Muscle of leg (tissue), 3 donors: ENCODE measurements at regions not wholly inside any gene's neighbourhood (a gene's known extent, or its start where the extent isn't known, plus 50 kb on each side); places are given as distances from the start of the nearest gene placed in this dataset.

Experiments used
- DNase-seq: peaks from one replicate; pipeline ENCODE4 v3.0.0; 2013
- H3K27ac ChIP-seq: one replicate; pipeline ENCODE4 v1.5.1; 2013; ENCODE audit warnings: mild to moderate bottlenecking, low read length, control low read depth
- H3K27me3 ChIP-seq: one replicate; pipeline ENCODE4 v1.6.1; 2013; ENCODE audit warnings: low read length; ENCODE audit not compliant: control insufficient read depth, insufficient read depth
- H3K36me3 ChIP-seq: one replicate; pipeline ENCODE4 v1.6.1; 2013; ENCODE audit warnings: low read length; ENCODE audit not compliant: control insufficient read depth, insufficient read depth
- H3K4me1 ChIP-seq: one replicate; pipeline ENCODE4 v1.6.1; 2013; ENCODE audit warnings: low read length; ENCODE audit not compliant: control insufficient read depth, insufficient read depth
- H3K4me3 ChIP-seq: one replicate; pipeline ENCODE4 v1.5.1; 2013; ENCODE audit warnings: low read length, control low read depth
- H3K9me3 ChIP-seq: replicated peaks from 2 replicates; pipeline ENCODE4 v1.6.1; 2013; ENCODE audit warnings: low read depth, low read length; ENCODE audit not compliant: control insufficient read depth
- WGBS: methylation state at CpG from one replicate; pipeline ENCODE4 v1.1.5; 2013; ENCODE audit warnings: missing lambda C conversion rate; ENCODE audit not compliant: insufficient coverage; 5-methylcytosine and 5-hydroxymethylcytosine counted together

DNA sequence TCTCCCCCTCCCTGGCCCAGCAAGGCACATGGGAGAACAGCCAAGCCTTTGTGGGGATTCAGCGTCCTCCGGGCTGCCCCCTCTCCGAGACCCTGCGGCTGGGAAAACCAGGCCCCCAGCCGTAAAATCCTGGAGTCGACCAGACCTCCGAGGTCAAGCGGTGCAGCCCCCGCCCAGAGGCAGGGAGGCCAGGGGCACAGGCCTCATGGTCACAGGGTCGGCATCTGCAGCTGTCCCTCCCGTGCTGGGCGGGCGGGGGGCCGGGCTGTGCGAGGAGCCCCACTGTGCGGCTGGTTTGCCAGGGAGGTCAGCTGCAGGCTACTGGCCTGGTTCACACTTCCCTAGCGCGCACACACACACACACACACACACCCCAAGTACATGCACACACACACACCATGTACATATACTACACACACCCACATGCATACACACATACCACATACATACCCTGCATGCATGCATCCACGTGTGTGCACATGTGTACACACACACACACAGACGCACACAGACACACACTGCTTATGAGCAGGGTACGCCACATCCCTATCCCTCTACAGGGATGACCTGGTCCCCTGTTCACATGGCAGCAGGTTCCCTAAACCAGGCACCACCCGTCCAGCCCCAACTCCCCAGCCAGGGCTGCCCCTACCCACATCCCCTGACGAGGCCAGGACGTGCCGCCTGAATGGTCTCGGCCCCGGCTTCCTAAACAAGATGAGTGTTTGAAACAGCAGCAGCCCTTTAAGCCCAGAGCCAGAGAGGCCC lies 108.9 kb upstream of the CIBAR2 start:
- no peaks in the 10 kb centered on the region for H3K36me3 ChIP-seq
- H3K4me3 ChIP-seq: no peak overlapping the region
- peaks cover 3% of the 10 kb centered on the region for H3K9me3 ChIP-seq
- peak overlapping the region; percentile 77 for H3K27ac ChIP-seq
- WGBS: 36% methylated on average over 25 of the region's 27 CpGs
- peak; percentile 77 for DNase-seq
- H3K27me3 ChIP-seq: no peaks in the 10 kb centered on the region
- peaks cover 62% of the 10 kb centered on the region for H3K4me1 ChIP-seq

- peaks cover 3% of the 10 kb centered on the region for H3K9me3 ChIP-seq
- no peaks in the 10 kb centered on the region for H3K27me3 ChIP-seq
- WGBS: 62% methylated on average over 7 of the region's 12 CpGs
- H3K27ac ChIP-seq: no peak overlapping the region
- peaks cover 64% of the 10 kb centered on the region for H3K4me1 ChIP-seq
- DNase-seq: no peak
- H3K4me3 ChIP-seq: no peak overlapping the region
- H3K36me3 ChIP-seq: no peaks in the 10 kb centered on the region
Observed at GRCh38 chr16:85221771-85222154, 109.5 kb upstream of the CIBAR2 start.

- no peak overlapping the region for H3K4me3 ChIP-seq
- WGBS: 78% methylated on average over 14 of the region's 23 CpGs
Observed at GRCh38 chr16:85222155-85222863, 110.0 kb upstream of the CIBAR2 start.

GRCh38 chr16:85225257-85225656 lies 113.0 kb upstream of the CIBAR2 start:
- WGBS: 35% methylated on average over 2 of the region's 9 CpGs
- H3K4me1 ChIP-seq: peaks cover 66% of the 10 kb centered on the region
- no peak overlapping the region for H3K4me3 ChIP-seq
- no peaks in the 10 kb centered on the region for H3K27me3 ChIP-seq
- peaks cover 3% of the 10 kb centered on the region for H3K36me3 ChIP-seq
- no peak overlapping the region for H3K27ac ChIP-seq
- DNase-seq: no peak
- H3K9me3 ChIP-seq: peaks cover 3% of the 10 kb centered on the region

More at GRCh38 chr16:85222155-85222863, 110.0 kb upstream of the CIBAR2 start:
- Histone ChIP-seq H3K36me3 (no peaks in the 10 kb centered on the region), H3K4me1 (peaks cover 64% of the 10 kb centered on the region), H3K27me3 (no peaks in the 10 kb centered on the region), H3K9me3 (peaks cover 3% of the 10 kb centered on the region), H3K27ac (no peak overlapping the region)
- DNase-seq: no peak

GRCh38 chr16:85225721-85226120 lies 113.4 kb upstream of the CIBAR2 start:
- 97% methylated on average over 3 of the region's 4 CpGs for WGBS
- Histone ChIP-seq H3K9me3 (peaks cover 3% of the 10 kb centered on the region), H3K27ac (no peak overlapping the region)

DNA sequence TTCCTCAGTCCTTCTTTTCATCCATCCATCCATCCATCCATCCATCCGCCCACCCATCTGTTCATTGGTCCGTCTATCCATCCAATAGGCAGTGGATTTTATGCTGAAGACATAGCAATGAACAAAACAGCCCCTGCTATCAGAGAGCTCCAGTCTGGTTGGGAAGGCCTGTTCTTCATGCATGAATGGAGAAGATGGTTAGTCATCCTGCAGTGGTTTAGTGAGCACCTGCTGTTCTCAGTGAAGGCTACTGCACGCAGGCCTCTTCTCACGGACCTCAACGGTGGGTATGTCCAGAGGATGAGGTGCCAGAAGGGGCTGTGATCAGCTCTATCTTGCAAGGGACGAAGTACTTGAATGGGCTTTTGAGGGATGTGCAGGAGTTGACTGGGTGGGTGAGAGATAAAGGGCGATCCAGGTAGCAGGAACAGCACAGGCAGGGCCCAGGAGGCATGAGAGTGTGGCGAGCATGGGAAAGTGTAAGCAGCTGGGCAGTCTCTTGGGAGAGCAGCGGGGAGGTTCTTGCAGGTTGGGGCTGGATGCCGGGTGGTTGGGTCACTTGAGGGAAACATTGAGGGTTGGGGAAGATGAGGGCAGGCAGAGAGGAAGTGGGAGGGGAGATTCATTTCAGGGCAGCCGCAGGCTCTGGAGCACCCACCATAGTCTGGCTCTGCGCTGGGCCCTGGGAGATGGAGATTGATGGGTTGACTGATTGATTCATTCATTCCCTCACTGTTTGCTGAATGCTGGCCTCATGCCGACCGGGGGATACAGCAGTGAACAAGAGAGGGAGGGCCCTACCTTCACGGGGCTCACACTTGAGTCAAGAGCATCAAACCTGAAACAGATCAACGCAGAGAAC lies 115.0 kb upstream of the CIBAR2 start:
- no peak for DNase-seq
- no peaks in the 10 kb centered on the region for H3K27me3 ChIP-seq
- H3K4me3 ChIP-seq: no peak overlapping the region
- H3K9me3 ChIP-seq: peaks cover 3% of the 10 kb centered on the region
- peaks cover 54% of the 10 kb centered on the region for H3K4me1 ChIP-seq
- no peak overlapping the region for H3K27ac ChIP-seq
- 60% methylated on average over 14 of the region's 16 CpGs for WGBS
- peaks cover 3% of the 10 kb centered on the region for H3K36me3 ChIP-seq

More at GRCh38 chr16:85225721-85226120, 113.4 kb upstream of the CIBAR2 start:
- H3K27me3 ChIP-seq: no peaks in the 10 kb centered on the region
- DNase-seq: no peak
- H3K36me3 ChIP-seq: peaks cover 3% of the 10 kb centered on the region
- H3K4me3 ChIP-seq: no peak overlapping the region
- peaks cover 62% of the 10 kb centered on the region for H3K4me1 ChIP-seq

DNA sequence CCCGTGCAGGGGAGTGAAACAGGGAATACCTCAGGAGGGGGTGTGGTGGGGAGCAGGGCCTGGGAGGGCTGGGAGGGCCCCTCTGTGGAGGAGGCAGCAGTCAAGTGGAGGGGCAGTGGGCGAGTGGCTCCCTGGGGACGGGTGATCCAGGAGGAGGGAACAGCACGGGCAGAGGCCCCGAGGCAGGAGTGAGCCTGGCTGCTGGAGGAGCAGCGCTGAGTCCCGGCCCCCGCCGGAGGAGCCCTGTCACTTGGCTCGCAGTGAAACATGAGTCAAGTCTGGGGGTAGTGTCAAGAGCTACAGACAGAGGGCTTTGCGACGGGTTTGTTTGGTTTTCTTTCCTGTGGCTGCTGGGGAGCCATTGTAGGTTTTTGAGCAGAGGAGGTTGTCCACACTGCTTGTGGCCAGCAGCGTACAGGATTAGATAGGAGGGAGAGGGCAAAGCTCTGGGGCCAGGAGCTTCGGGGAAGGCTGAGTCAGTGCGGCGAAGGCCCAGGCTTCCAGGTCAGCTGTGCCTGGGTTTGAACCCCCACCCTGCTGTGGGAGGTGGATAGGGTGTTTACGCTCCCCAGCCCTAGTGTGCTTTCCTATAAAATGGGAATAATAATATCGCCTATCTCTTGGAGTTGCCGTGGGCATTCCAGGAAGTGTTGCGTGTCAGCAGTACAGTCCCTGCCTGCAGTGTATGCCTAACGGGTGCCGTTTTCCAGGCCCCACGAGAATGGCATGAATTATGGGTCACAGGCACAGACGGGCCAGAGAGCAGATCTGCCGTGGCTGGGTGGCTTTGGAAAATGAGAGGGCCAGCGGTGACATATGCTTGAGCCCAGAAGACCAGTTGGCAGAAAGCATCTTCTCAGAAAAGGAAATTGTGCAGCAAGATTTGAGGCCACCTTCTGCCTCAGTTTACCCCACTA lies 115.9 kb upstream of the CIBAR2 start:
- Histone ChIP-seq H3K27ac (no peak overlapping the region), H3K27me3 (no peaks in the 10 kb centered on the region), H3K36me3 (peaks cover 3% of the 10 kb centered on the region), H3K4me1 (peaks cover 60% of the 10 kb centered on the region), H3K4me3 (no peak overlapping the region), H3K9me3 (peaks cover 3% of the 10 kb centered on the region)
- WGBS: 40% methylated on average over 20 of the region's 26 CpGs
- DNase-seq: peak; percentile 65

GRCh38 chr16:85228970-85229430 lies 116.7 kb upstream of the CIBAR2 start:
- Histone ChIP-seq H3K4me3 (no peak overlapping the region), H3K27me3 (no peaks in the 10 kb centered on the region), H3K9me3 (peaks cover 3% of the 10 kb centered on the region), H3K4me1 (peaks cover 65% of the 10 kb centered on the region), H3K36me3 (peaks cover 3% of the 10 kb centered on the region), H3K27ac (no peak overlapping the region)
- 70% methylated on average over 20 of the region's 24 CpGs for WGBS
- no peak for DNase-seq

GRCh38 chr16:85229869-85230462 lies 117.7 kb upstream of the CIBAR2 start:
- Histone ChIP-seq H3K4me3 (no peak overlapping the region), H3K9me3 (peaks cover 3% of the 10 kb centered on the region), H3K4me1 (peaks cover 72% of the 10 kb centered on the region), H3K27ac (no peak overlapping the region), H3K27me3 (no peaks in the 10 kb centered on the region), H3K36me3 (peaks cover 3% of the 10 kb centered on the region)
- DNase-seq: no peak
- 83% methylated on average over 4 of the region's 8 CpGs for WGBS
